ENCODE measurements at regions not wholly inside any gene's neighbourhood (a gene's known extent, or its start where the extent isn't known, plus 50 kb on each side); places are given as distances from the start of the nearest gene placed in this dataset.

GRCh38 chr16:79328402-79329165 lies 272.0 kb downstream of the MAF start:
- Histone ChIP-seq H3K27me3 (ENCODE audit: control insufficient read depth in 1 of 2, insufficient read depth in 1 of 2, low read length in 2 of 2) (peaks cover 0 to 4% of the 10 kb centered on the region in 2 experiments), H3K9me3 (ENCODE audit: control insufficient read depth, low read length) (peaks cover 5% of the 10 kb centered on the region)
- 66% methylated on average over 8 of the region's 8 CpGs for WGBS

DNA sequence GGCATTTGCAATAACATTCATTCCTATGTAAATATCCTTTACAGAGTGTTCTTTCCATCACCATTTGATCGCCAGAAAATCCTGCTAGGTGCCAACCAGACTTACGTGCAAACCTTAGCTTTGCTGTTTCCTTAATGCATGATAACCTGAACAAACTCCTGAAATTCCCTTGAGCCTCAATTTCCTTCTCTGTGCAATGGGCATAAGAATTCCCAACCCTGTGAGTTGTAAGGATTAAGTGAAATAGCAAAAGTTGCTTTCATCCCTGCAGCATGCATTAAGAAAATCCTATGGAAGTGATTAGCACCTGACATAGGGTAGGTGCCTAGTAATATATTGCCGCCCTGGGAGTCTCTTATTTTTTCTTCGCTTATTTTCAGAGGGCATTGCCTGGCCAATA lies 272.7 kb downstream of the MAF start:
- Histone ChIP-seq H3K4me3 (ENCODE audit: insufficient read depth in 1 of 2, low read depth in 1 of 2, low read length in 2 of 2) (no peak overlapping the region), H3K18ac (ENCODE audit: low read depth in 1 of 2, low read length in 2 of 2) (no peak overlapping the region), H3K27ac (ENCODE audit: low read length, poor library complexity, severe bottlenecking) (no peak overlapping the region), H2BK5ac (ENCODE audit: low read depth, low read length, poor library complexity, severe bottlenecking) (no peak overlapping the region), H3K9me3 (ENCODE audit: control insufficient read depth, low read length) (peaks cover 3% of the 10 kb centered on the region), H3K36me3 (ENCODE audit: control insufficient read depth in 1 of 2, insufficient read depth in 2 of 2, low read depth in 1 of 2, low read length in 2 of 2) (no peaks in the 10 kb centered on the region), H3K4me2 (ENCODE audit: low read length, poor library complexity, severe bottlenecking) (no peak overlapping the region), H3K14ac (ENCODE audit: low read length in 2 of 2) (no peak overlapping the region), H2AK5ac (ENCODE audit: low read length, severe bottlenecking) (no peak overlapping the region), H3K23ac (ENCODE audit: low read length in 2 of 2) (no peak overlapping the region), H2BK120ac (ENCODE audit: low read depth, low read length) (no peak overlapping the region), H2AFZ (ENCODE audit: low read depth, low read length) (no peak overlapping the region), H3K27me3 (ENCODE audit: control insufficient read depth in 1 of 2, insufficient read depth in 1 of 2, low read length in 2 of 2) (peaks cover 0 to 4% of the 10 kb centered on the region in 2 experiments), H3K79me1 (replicated peaks; ENCODE audit: low read length, poor library complexity, severe bottlenecking) (no peaks in the 10 kb centered on the region), H2BK12ac (ENCODE audit: low read length in 2 of 2) (no peak overlapping the region), H3K9ac (ENCODE audit: low read length) (no peak overlapping the region), H4K91ac (ENCODE audit: low read length) (no peak overlapping the region), H4K8ac (ENCODE audit: low read length) (no peak overlapping the region), H3K4me1 (ENCODE audit: control insufficient read depth, insufficient read depth, low read depth, low read length) (no peaks in the 10 kb centered on the region), H2BK15ac (ENCODE audit: low read depth, poor library complexity, severe bottlenecking) (no peak overlapping the region), H3K4ac (ENCODE audit: low read depth in 1 of 2, low read length in 2 of 2) (no peak overlapping the region)
- 68% methylated on average over 4 of the region's 4 CpGs for WGBS
- DNase-seq = no peak

More at GRCh38 chr16:79328402-79329165, 272.0 kb downstream of the MAF start:
- no peak overlapping the region for H3K18ac ChIP-seq (ENCODE audit: low read depth in 1 of 2, low read length in 2 of 2)
- H2BK15ac ChIP-seq (ENCODE audit: low read depth, poor library complexity, severe bottlenecking) = no peak overlapping the region
- H3K4me1 ChIP-seq (ENCODE audit: control insufficient read depth, insufficient read depth, low read depth, low read length) = no peaks in the 10 kb centered on the region
- H3K9ac ChIP-seq (ENCODE audit: low read length) = no peak overlapping the region
- H3K4me2 ChIP-seq (ENCODE audit: low read length, poor library complexity, severe bottlenecking) = no peak overlapping the region
- no peak overlapping the region for H2BK5ac ChIP-seq (ENCODE audit: low read depth, low read length, poor library complexity, severe bottlenecking)
- no peak overlapping the region for H2AK5ac ChIP-seq (ENCODE audit: low read length, severe bottlenecking)
- H3K14ac ChIP-seq (ENCODE audit: low read length in 2 of 2) = no peak overlapping the region
- H2AFZ ChIP-seq (ENCODE audit: low read depth, low read length) = no peak overlapping the region
- no peak overlapping the region for H2BK12ac ChIP-seq (ENCODE audit: low read length in 2 of 2)
- no peak overlapping the region for H3K4me3 ChIP-seq (ENCODE audit: insufficient read depth in 1 of 2, low read depth in 1 of 2, low read length in 2 of 2)
- no peaks in the 10 kb centered on the region for H3K36me3 ChIP-seq (ENCODE audit: control insufficient read depth in 1 of 2, insufficient read depth in 2 of 2, low read depth in 1 of 2, low read length in 2 of 2)
- no peak overlapping the region for H3K4ac ChIP-seq (ENCODE audit: low read depth in 1 of 2, low read length in 2 of 2)
- no peak overlapping the region for H3K23ac ChIP-seq (ENCODE audit: low read length in 2 of 2)
- H4K8ac ChIP-seq (ENCODE audit: low read length) = no peak overlapping the region
- no peaks in the 10 kb centered on the region for H3K79me1 ChIP-seq (replicated peaks; ENCODE audit: low read length, poor library complexity, severe bottlenecking)
- no peak overlapping the region for H2BK120ac ChIP-seq (ENCODE audit: low read depth, low read length)
- no peak overlapping the region for H4K91ac ChIP-seq (ENCODE audit: low read length)
- no peak overlapping the region for H3K27ac ChIP-seq (ENCODE audit: low read length, poor library complexity, severe bottlenecking)
- no peak for DNase-seq

GRCh38 chr16:79326549-79326948 lies 274.0 kb downstream of the MAF start:
- Histone ChIP-seq H3K18ac (ENCODE audit: low read depth in 1 of 2, low read length in 2 of 2) (no peak overlapping the region), H2AK5ac (ENCODE audit: low read length, severe bottlenecking) (no peak overlapping the region), H3K9me3 (ENCODE audit: control insufficient read depth, low read length) (no peaks in the 10 kb centered on the region), H3K14ac (ENCODE audit: low read length in 2 of 2) (no peak overlapping the region), H3K36me3 (ENCODE audit: control insufficient read depth in 1 of 2, insufficient read depth in 2 of 2, low read depth in 1 of 2, low read length in 2 of 2) (no peaks in the 10 kb centered on the region), H3K4me3 (ENCODE audit: insufficient read depth in 1 of 2, low read depth in 1 of 2, low read length in 2 of 2) (no peak overlapping the region), H2BK5ac (ENCODE audit: low read depth, low read length, poor library complexity, severe bottlenecking) (no peak overlapping the region), H3K79me1 (replicated peaks; ENCODE audit: low read length, poor library complexity, severe bottlenecking) (no peaks in the 10 kb centered on the region), H3K4me2 (ENCODE audit: low read length, poor library complexity, severe bottlenecking) (no peak overlapping the region), H3K27me3 (ENCODE audit: control insufficient read depth in 1 of 2, insufficient read depth in 1 of 2, low read length in 2 of 2) (peaks cover 0 to 4% of the 10 kb centered on the region in 2 experiments), H3K4ac (ENCODE audit: low read depth in 1 of 2, low read length in 2 of 2) (no peak overlapping the region), H3K27ac (ENCODE audit: low read length, poor library complexity, severe bottlenecking) (no peak overlapping the region), H2BK120ac (ENCODE audit: low read depth, low read length) (no peak overlapping the region), H2BK15ac (ENCODE audit: low read depth, poor library complexity, severe bottlenecking) (no peak overlapping the region), H4K91ac (ENCODE audit: low read length) (no peak overlapping the region), H2BK12ac (ENCODE audit: low read length in 2 of 2) (no peak overlapping the region), H2AFZ (ENCODE audit: low read depth, low read length) (no peak overlapping the region), H3K9ac (ENCODE audit: low read length) (no peak overlapping the region), H3K4me1 (ENCODE audit: control insufficient read depth, insufficient read depth, low read depth, low read length) (no peaks in the 10 kb centered on the region), H3K23ac (ENCODE audit: low read length in 2 of 2) (no peak overlapping the region), H4K8ac (ENCODE audit: low read length) (no peak overlapping the region)
- 63% methylated on average over 3 of the region's 3 CpGs for WGBS
- no peak for DNase-seq

DNA sequence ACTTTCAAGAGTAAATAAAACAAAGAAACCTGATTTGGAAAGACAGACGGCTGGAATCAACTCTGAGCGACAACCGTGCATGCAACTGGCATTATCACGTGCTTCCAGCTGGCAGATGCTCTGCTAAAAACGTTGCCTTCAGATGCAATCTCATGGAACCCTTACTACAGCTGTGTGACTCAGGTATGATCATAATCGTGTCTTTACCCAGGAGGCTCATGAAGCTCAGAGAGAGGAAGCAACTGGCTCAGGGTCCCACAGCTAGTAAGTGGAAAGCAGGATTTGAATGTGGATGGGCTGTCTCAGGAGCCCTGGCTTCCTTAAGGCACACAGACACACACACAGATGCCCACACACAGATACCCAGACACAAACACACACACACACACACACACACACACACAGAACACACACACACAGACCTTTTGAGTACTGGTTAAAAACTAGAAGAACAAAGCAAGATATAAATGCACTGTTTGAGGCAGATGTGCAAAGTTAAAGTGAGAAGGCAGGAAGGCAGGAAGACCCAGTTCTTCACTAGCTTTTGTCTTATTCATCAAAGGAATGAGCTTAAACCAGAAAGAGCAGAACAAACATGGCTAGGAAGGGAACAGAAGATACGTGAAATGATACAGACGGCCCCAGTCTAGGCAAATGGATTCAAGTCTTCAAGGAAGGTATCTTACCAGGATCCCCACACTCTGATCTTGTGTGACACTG lies 275.2 kb downstream of the MAF start:
- H3K14ac ChIP-seq (ENCODE audit: low read length in 2 of 2) = no peak overlapping the region
- H3K23ac ChIP-seq (ENCODE audit: low read length in 2 of 2) = no peak overlapping the region
- no peak overlapping the region for H3K9ac ChIP-seq (ENCODE audit: low read length)
- no peak overlapping the region for H2AFZ ChIP-seq (ENCODE audit: low read depth, low read length)
- H3K4me1 ChIP-seq (ENCODE audit: control insufficient read depth, insufficient read depth, low read depth, low read length) = no peaks in the 10 kb centered on the region
- no peak overlapping the region for H2AK5ac ChIP-seq (ENCODE audit: low read length, severe bottlenecking)
- no peaks in the 10 kb centered on the region for H3K9me3 ChIP-seq (ENCODE audit: control insufficient read depth, low read length)
- no peak overlapping the region for H2BK15ac ChIP-seq (ENCODE audit: low read depth, poor library complexity, severe bottlenecking)
- no peak overlapping the region for H3K4me3 ChIP-seq (ENCODE audit: insufficient read depth in 1 of 2, low read depth in 1 of 2, low read length in 2 of 2)
- H3K27me3 ChIP-seq (ENCODE audit: control insufficient read depth in 1 of 2, insufficient read depth in 1 of 2, low read length in 2 of 2) = peaks cover 0 to 4% of the 10 kb centered on the region in 2 experiments
- H3K18ac ChIP-seq (ENCODE audit: low read depth in 1 of 2, low read length in 2 of 2) = no peak overlapping the region
- no peak overlapping the region for H3K27ac ChIP-seq (ENCODE audit: low read length, poor library complexity, severe bottlenecking)
- H3K4ac ChIP-seq (ENCODE audit: low read depth in 1 of 2, low read length in 2 of 2) = no peak overlapping the region
- no peaks in the 10 kb centered on the region for H3K79me1 ChIP-seq (replicated peaks; ENCODE audit: low read length, poor library complexity, severe bottlenecking)
- no peak overlapping the region for H2BK5ac ChIP-seq (ENCODE audit: low read depth, low read length, poor library complexity, severe bottlenecking)
- 79% methylated on average over 8 of the region's 8 CpGs for WGBS
- no peak overlapping the region for H4K91ac ChIP-seq (ENCODE audit: low read length)
- DNase-seq = no peak
- H2BK12ac ChIP-seq (ENCODE audit: low read length in 2 of 2) = no peak overlapping the region
- no peaks in the 10 kb centered on the region for H3K36me3 ChIP-seq (ENCODE audit: control insufficient read depth in 1 of 2, insufficient read depth in 2 of 2, low read depth in 1 of 2, low read length in 2 of 2)
- no peak overlapping the region for H2BK120ac ChIP-seq (ENCODE audit: low read depth, low read length)
- H3K4me2 ChIP-seq (ENCODE audit: low read length, poor library complexity, severe bottlenecking) = no peak overlapping the region
- no peak overlapping the region for H4K8ac ChIP-seq (ENCODE audit: low read length)
